NCI-H2081 (cell line): ENCODE measurements at regions not wholly inside any gene's neighbourhood (a gene's known extent, or its start where the extent isn't known, plus 50 kb on each side); places are given as distances from the start of the nearest gene placed in this dataset.

ENCODE experiments used
- DNase-seq, 2 experiments: peaks; one replicate each; lab custom pipeline; 2025; lab: John Stamatoyannopoulos, UW

- no peak for DNase-seq
Observed at GRCh38 chr18:30527226-30527625, 515.3 kb downstream of the DSC3 start.

DNA sequence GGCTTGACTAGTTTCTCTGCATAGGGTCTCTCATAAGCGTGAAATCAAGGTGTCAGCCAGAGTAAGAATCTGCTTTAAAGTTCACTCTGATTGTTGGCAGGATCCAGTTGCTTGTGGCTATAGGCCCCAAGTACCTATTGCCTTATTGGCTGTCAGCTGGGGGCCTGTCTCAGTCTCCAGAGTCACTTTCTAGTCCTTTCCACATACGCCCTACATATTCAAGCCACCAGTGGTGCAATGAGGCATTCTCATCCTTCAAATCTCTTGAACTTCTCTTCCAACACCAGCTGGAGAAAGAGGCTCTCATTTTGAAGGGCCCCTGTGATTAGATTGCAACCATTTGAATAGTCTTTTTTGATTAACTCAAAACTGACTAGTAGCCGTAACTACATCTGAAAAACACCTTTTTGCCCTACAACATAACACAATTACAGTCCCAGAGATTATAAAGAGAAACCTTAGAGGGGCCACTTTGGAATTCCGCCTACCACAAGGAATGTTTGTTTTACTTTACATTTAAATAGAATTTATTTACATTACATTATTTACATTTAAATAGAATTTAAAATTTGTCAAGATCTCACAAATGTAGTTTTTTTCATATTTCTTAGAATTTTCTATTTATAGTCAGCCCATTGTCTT lies 520.1 kb downstream of the DSC3 start:
- DNase-seq: no peak

- no peak for DNase-seq
Observed at GRCh38 chr18:30514059-30514458, 528.5 kb downstream of the DSC3 start.

GRCh38 chr18:30512872-30513271 lies 529.7 kb downstream of the DSC3 start:
- no peak for DNase-seq

- no peak for DNase-seq
Observed at GRCh38 chr18:30510882-30511281, 531.7 kb downstream of the DSC3 start.

DNA sequence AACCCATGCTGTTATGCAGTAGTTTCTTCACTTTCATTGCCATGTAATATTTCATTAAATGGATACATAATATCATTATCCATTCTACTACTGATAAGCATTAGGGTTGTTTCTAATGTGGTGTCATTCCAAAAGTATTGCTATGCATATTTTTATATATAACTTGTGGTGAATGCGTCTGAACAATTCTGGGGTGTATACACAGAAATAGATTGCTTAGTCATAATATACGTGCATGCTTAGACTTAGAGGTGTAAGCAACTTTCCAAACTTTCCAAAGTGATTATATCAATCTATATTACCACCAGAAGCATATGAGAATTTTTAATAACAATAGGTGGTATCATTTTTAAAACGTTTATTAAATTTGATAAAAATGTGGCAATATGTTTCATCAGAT lies 540.9 kb downstream of the DSC3 start:
- DNase-seq: no peak

- no peak for DNase-seq
Observed at GRCh38 chr18:30500240-30500945, 542.1 kb downstream of the DSC3 start.

DNA sequence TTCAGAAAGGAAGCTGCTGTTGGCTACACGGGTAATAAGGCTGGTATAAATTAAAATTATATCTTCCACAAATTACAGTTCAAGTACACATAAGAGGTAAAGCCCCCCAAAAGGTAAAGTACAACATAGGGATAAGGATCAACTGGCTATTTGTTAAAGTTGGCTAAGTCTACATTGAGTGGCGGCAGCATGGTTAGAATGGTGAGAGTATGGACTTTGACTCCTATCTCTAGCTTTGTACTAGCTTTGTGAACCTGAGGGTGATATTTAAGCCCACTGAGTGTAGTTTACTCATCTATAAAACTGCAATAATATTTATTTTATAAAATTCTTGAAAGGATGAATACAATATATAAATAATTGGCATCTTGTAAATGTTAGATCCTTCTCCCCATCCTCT lies 542.8 kb downstream of the DSC3 start:
- no peak for DNase-seq

DNA sequence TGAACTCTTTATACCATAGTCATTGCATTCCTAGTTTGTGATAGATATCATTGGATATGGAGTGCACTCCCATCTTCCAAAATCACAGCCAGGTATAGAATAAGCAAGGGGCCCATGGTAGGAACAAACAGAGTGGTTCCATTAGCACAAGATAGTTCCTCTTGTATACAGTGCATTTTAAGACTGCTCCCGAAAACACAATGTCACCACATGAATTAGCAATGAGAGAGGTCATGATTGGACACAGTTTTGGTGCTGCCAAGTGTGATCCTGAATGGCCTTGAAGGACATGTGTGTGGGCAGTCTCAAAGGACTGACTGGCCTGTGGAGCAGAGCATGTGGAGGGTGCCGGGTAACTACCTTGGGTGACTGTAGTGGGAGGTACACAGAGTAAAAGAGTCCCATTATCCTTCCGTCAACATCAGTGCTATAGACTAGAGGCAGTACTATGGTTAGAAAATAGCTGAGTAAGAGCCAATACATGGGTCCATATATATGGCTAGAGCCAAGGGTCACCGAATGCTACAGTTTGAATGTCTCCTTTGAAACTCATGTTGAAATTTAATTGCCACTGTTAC lies 549.9 kb downstream of the DSC3 start:
- DNase-seq: no peak

DNA sequence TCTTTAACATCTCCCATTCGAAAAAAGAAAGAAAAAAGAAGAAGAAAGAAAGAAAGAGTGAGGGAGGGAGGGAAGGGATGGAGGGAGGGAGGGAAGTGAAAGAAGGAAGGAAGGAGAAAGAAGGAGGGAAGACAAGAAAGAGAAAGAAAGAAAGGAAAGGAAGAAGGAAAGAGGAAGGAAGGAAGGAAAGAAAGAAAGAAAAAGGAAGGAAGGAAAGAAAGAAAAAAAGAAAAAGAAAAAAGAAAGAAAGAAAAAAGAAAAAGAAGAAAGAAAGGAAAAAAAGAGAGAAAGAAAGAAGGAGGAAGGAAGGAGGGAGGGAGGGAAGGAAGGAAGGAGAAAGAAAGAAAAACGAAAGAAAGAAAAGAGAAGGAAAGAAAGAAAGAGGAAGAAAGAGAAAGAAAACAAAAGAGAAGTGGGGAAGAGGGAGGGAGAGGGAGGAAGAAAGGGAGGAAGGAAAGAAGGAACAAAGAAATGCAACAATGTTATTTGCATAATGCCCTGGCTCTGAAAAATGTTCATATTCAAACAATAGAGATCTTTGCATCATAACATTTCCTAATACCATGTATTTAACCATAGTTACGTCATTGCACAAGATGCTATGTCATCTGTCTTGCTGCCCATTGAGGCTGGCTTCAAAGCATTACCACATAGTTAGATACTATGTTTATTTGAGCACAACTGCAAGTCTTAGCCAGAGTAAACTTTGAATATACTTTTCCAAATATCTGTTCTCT lies 550.6 kb downstream of the DSC3 start:
- DNase-seq: no peak

DNA sequence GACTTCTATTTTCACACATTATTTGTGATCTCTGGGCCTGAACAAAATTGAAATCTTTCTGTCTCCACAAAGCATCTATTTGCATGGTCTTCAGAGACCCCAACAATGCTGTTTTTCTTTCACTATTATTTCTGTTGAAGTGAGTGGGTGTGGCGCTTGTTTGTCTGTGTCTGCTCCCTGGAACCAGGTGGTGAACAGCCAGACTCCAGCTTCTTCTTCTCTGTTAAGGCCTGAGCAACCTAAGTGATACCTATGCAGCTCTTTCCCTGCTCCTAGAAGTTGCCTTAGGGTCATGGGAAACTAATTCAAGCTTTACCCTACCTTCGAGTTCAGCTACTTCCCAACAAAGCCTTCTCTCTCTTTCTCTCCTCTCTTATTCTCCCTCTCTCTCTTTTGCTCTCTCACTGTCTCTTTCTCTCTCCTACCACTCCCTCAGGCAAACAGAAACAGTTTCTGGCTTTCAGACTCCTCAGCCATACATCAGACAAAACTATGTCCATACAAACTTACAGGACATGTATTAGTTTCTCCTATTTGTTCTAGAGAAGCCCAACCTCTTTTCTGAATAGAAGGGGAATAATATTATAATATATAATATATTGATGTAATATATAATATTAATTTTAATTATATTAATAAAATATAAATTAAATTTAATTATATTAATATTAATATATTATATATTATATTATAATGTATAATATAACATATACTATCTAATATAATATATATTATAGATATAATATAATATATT lies 552.5 kb downstream of the DSC3 start:
- no peak for DNase-seq

- no peak for DNase-seq
Observed at GRCh38 chr18:30487962-30488361, 554.6 kb downstream of the DSC3 start.

DNA sequence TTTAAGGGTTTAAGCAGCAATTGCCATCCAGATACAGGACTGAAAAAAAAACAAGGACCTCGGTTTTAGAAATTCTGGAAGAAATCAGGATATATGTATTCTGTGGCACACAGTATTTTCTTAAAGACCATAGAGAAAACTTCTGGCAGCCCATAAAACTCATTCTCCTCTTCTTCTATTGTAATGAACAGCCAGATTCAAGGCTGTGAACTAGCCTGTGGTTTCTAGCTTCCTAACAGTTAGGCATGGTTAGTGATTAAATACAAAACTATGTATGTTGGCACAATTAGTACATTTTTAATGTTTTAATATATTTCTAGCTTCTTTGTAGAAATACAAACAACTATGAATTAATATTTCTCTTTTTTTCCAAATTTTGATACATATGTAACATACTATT lies 555.7 kb downstream of the DSC3 start:
- no peak for DNase-seq

- no peak for DNase-seq
Observed at GRCh38 chr18:30485078-30485477, 557.5 kb downstream of the DSC3 start.

DNA sequence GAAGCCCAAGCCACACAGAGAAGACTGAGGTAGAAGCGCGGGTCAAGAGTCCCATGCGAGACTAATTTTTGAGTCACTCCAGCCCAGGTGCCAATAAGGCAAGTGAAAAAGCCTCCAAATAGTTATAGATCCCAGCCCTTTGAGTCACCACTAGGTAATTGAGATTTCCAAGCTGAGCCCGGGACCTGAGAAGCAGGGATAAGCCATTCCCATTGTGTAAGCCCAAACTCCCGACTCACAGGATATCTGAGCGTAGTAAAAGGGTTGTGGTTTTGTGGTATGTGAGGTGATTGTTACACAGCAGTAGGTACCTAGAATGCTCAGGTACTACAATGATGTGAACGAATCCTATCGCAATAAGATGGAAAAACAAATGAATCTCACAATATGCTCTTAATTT lies 560.7 kb downstream of the DSC3 start:
- DNase-seq: no peak

DNA sequence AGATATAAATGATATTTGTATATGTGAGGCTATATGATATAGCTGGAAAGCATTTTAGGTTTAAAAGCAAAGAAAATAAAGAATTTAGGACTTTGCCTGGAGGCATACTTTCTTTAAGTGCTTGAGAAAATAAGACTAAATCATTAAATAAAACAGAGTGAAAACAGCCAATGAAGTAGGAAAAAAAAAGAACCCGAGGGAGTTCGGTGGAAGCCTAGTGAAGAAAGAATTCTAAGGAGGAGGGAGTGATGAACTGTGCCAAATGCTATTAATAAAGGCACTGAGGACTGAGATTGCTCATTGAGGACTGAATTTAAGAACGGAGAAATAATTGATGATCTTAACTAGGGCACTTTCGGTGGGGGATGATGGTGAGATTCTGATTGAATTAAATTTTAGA lies 573.5 kb downstream of the DSC3 start:
- no peak for DNase-seq

GRCh38 chr18:30465096-30465495 lies 577.4 kb downstream of the DSC3 start:
- DNase-seq: no peak

- no peak for DNase-seq
Observed at GRCh38 chr18:30457156-30457555, 585.4 kb downstream of the DSC3 start.

GRCh38 chr18:30455741-30456140 lies 586.8 kb downstream of the DSC3 start:
- DNase-seq: no peak

- no peak for DNase-seq
Observed at GRCh38 chr18:30454920-30455319, 587.6 kb downstream of the DSC3 start.

DNA sequence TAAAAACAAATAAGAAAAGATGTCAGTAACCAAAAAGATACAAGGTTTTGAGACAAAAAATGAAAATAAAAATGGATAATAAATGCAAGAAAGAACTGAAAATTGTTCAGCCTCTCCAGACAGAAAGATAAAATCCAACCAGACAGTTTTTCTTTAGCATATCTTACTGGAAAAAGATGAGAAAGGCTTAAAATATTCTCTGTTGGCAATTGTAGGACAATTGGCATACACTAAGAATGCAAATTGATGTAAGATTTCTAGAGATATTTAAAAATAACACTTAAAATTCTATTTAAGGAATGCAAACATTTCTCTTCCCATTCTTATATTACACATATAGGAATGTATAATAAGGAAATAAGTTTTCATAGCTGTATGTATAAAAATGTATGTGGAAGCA lies 590.6 kb downstream of the DSC3 start:
- DNase-seq: no peak

DNA sequence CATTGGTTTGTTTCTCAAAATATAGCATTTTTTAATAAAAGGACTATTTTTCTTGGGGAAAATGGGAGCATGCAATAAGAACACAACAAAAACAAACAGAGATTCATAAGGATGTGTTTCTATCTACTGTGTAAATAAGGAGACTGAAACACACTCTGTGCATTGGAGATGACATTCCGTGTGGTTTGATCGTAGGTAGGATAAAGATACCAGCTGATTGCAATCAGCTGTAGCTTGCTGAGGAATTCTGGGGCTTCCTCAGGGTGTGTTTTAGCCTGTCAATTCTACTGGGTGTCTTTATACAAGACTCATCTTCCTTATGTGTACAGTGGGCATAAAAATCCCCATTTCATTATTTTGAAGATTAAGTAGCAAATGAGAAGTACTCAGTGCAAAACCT lies 591.6 kb downstream of the DSC3 start:
- no peak for DNase-seq
